Stomach (tissue), 4 donors: ENCODE measurements at regions not wholly inside any gene's neighbourhood (a gene's known extent, or its start where the extent isn't known, plus 50 kb on each side); places are given as distances from the start of the nearest gene placed in this dataset.

Experiments used
- POLR2A ChIP-seq, 4 donors: fragments of 450-650 bp; IDR thresholded peaks; one replicate each; pipeline ENCODE4 v1.6.1; 2016; ENCODE audit warnings: antibody characterized with exemption in 4 of 4, control low read depth in 2 of 4, mild to moderate bottlenecking in 1 of 4, moderate library complexity in 1 of 4
- POLR2AphosphoS5 ChIP-seq, 3 donors: sonication (generic); formaldehyde crosslinking; IDR thresholded peaks; one replicate each; pipeline ENCODE4 v1.6.1; 2016; ENCODE audit warnings: antibody characterized with exemption in 3 of 3

DNA sequence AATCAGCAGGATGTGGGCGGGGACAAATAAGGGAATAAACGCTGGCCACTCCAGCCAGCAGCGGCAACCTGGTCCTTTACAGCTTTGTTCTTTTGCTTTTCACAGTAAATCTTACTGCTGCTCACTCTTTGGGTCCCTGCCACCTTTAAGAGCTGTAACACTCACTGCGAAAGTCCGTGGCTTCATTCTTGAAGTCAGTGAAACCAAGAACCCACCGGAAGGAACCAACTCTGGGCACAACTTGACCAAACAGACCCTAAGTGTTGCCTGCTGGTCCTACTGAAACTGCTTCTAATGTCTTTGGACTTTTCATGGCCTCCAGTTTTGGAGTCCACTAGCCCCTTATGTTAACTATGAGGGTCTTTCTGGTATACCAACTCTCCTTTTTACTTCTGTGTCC, 566.2 kb upstream of the IGFBP7 start:
- TF ChIP-seq POLR2AphosphoS5 (IDR thresholded peaks at IDR 0.05): no peak
- no peak for TF ChIP-seq POLR2A (IDR thresholded peaks at IDR 0.05)
